ENCODE measurements at regions not wholly inside any gene's neighbourhood (a gene's known extent, or its start where the extent isn't known, plus 50 kb on each side); places are given as distances from the start of the nearest gene placed in this dataset.
"Not testable (repeated sequence)": the region's sequence is repeated elsewhere in the genome, so short reads cannot be mapped to it uniquely, and the experiment has no call there.

DNA sequence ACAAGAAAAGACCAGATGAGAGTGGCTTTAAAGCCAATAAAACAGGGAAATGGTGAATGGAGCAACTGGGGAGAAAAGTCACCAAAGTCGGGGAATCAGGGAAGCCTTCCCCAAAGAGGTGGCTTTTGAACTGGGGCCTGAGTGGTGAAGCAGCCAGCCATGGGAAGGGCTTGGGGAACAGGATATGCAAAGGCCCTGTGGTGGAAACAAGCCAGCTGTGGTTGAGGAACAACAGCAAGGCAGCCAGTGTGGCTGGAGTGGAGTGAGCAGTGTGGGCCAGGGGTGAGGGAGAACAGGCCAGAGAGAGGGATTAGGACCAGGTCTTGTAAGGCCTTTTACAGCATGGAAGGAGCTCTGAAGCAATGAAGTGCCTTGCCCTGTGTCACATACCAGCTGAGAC is 51.0 kb upstream of the ROPN1B start:
- DNase-seq, result not testable (repeated sequence)

GRCh38 chr3:125918451-125918850 is 50.5 kb upstream of the ROPN1B start:
- not testable (repeated sequence) for DNase-seq

GRCh38 chr3:125918866-125919265 is 50.1 kb upstream of the ROPN1B start:
- not testable (repeated sequence) for DNase-seq
